Bronchial epithelial cell (primary cell): ENCODE measurements at regions not wholly inside any gene's neighbourhood (a gene's known extent, or its start where the extent isn't known, plus 50 kb on each side); places are given as distances from the start of the nearest gene placed in this dataset.

Experiments
- DNase-seq: peaks from one replicate; pipeline ENCODE4 v3.0.0-alpha.2; 2010; ENCODE audit warnings: low read depth
- FAIRE-seq: peaks from 2 replicates; lab custom pipeline; 2011; peaks lifted over from hg19 to GRCh38; lab: Jason Lieb, UNC
- H3K27me3 ChIP-seq: 2 replicates; pipeline ENCODE4 v1.5.1; 2011; ENCODE audit warnings: low read length; ENCODE audit not compliant: control insufficient read depth, insufficient read depth
- H3K36me3 ChIP-seq: 2 replicates; pipeline ENCODE4 v1.5.1; 2011; ENCODE audit warnings: low read length; ENCODE audit not compliant: control insufficient read depth, insufficient read depth
- H3K4me3 ChIP-seq: 2 replicates; pipeline ENCODE4 v1.5.1; 2011; ENCODE audit warnings: mild to moderate bottlenecking, low read depth, low read length, control low read depth
- TF ChIP-seq, protein P1 (sequence below): IDR thresholded peaks from 2 replicates; pipeline ENCODE4 v1.5.1; 2011; ENCODE audit warnings: mild to moderate bottlenecking, moderate library complexity, low read length, control low read depth, inconsistent platforms; ENCODE audit not compliant: insufficient read depth, severe bottlenecking

DNA sequence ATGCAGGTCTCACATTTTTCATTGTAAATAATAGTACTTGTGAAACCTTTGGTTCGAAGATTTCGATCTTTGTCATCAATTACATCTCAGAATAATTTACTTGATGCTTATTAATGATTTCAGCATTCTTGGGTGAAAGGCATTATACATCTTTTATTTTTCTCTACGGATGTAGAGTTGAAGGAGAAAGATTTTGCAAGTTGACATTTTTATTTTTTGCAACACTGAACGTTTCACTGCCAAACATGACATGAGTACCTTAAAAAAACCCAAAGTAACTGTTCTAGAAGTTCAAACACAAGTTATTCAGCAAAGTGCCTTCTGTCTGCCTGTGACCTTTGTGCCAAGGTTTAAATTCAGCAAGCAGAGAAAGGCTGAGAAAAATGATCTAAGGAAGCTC is 97.3 kb upstream of the SGK1 start:
- FAIRE-seq (no peak), DNase-seq (no peak)
- Histone ChIP-seq H3K4me3 (no peak overlapping the region), H3K36me3 (no peaks in the 10 kb centered on the region), H3K27me3 (no peaks in the 10 kb centered on the region)
- TF ChIP-seq, protein P1, sequence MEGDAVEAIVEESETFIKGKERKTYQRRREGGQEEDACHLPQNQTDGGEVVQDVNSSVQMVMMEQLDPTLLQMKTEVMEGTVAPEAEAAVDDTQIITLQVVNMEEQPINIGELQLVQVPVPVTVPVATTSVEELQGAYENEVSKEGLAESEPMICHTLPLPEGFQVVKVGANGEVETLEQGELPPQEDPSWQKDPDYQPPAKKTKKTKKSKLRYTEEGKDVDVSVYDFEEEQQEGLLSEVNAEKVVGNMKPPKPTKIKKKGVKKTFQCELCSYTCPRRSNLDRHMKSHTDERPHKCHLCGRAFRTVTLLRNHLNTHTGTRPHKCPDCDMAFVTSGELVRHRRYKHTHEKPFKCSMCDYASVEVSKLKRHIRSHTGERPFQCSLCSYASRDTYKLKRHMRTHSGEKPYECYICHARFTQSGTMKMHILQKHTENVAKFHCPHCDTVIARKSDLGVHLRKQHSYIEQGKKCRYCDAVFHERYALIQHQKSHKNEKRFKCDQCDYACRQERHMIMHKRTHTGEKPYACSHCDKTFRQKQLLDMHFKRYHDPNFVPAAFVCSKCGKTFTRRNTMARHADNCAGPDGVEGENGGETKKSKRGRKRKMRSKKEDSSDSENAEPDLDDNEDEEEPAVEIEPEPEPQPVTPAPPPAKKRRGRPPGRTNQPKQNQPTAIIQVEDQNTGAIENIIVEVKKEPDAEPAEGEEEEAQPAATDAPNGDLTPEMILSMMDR = no peak

DNA sequence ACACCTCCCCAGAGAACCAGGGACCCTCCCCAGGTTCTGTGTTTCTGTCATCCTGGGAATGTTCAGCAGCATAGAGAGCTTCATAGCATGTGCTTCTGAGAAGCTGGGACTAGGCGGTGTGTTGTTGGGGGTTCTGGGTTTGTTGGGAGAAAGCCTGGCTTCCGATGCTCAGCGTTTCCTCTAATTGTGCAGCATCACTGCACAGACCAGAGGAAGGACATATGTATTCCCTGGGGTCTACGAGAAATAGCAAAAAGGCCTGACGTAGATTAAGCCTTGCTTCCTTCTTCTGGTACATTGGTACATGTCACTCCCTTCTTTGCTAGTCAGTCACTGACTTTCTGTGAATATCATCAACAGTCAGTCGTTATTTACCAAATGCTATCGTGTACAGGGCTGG is 96.9 kb upstream of the SGK1 start:
- FAIRE-seq (no peak), DNase-seq (no peak)
- no peaks in the 10 kb centered on the region for H3K36me3 ChIP-seq
- TF ChIP-seq, protein P1 = no peak
- H3K4me3 ChIP-seq = no peak overlapping the region
- no peaks in the 10 kb centered on the region for H3K27me3 ChIP-seq

DNA sequence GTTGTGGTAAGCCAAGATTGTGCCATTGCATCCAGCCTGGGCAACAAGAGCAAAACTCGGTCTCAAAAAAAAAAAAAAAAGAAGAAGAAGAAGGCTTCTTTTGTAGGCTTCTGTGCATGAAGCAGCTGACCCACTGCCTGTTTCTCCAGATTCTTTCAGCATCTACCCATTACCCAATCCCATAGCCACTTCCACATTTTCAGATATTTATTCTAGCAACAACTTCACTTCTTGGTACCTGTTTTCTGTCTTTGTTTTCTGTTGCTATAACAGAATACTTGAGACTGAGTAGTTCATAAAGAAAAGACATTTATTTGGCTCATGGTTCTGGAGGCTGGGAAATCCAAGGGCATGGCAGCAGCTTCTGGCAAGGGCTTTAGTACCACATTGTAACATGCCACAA is 95.3 kb upstream of the SGK1 start:
- no peaks in the 10 kb centered on the region for H3K36me3 ChIP-seq
- no peak for DNase-seq
- FAIRE-seq = no peak
- no peaks in the 10 kb centered on the region for H3K27me3 ChIP-seq
- no peak overlapping the region for H3K4me3 ChIP-seq
- TF ChIP-seq, protein P1 = no peak

DNA sequence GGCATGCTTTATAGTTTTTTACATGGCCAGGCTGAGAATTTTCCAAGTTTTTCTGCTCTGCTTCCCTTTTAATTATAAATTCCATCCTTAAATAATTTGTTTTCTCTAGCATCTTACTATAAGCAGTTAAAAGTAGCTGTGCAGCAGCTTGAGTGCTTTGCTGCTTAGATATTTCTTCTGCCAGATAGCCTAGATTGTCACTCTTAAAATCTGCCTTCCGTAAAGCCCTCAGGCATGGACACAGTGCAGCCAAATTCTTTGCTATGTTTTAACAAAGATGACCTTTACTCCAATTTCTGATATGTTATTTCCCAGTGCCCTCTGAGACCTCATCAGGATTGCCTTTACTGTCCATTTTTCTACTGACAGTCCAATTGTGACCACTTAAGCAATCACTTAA is 92.6 kb upstream of the SGK1 start:
- no peak for FAIRE-seq
- no peak overlapping the region for H3K4me3 ChIP-seq

DNA sequence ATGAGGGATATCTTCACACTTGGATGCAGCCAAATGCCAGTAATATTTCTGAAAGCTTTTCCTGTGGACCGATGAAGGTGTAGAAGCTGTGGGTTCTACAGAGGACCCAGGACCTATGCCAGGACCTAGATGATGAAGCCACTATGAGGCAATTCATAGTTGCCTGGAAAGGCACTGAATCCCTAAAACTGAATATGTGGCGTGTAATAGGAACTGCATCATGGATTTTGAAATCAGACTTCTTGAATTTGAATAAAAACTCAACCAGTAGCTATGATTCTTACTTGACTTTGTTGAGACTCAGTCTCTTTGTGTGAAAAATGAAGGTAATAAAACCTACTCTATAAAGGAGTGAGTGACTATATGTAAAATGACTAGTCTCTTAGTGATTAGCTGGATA is 89.9 kb upstream of the SGK1 start:
- FAIRE-seq = no peak
- no peaks in the 10 kb centered on the region for H3K36me3 ChIP-seq
- TF ChIP-seq, protein P1 = no peak
- H3K27me3 ChIP-seq = no peaks in the 10 kb centered on the region
- H3K4me3 ChIP-seq = no peak overlapping the region
- DNase-seq = no peak

More for the DNA sequence above, 92.6 kb upstream of the SGK1 start:
- TF ChIP-seq, protein P1 = no peak
- no peak for DNase-seq
- Histone ChIP-seq H3K36me3 (no peaks in the 10 kb centered on the region), H3K27me3 (no peaks in the 10 kb centered on the region)

DNA sequence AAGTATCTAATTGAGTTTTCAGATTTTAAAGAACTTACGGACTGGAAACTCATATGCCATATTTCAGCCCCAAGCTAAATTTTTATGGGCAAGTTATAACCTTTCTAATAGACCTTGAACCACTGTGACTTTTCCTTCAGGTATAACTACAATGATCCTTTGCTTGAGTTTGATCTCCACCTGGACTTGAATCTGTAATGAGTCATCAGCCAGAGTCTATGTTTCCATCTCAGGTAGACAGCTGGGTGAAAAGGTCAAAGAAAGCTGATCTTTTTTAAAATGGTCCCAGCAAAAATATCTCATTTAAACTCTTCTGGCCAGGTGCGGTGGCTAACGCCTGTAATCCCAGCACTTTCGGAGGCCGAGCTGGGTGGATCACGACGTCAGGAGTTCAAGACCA is 88.4 kb upstream of the SGK1 start:
- DNase-seq = peak; percentile 32
- no peak for FAIRE-seq
- Histone ChIP-seq H3K4me3 (no peak overlapping the region), H3K36me3 (no peaks in the 10 kb centered on the region), H3K27me3 (no peaks in the 10 kb centered on the region)
- TF ChIP-seq, protein P1 = no peak
